Suppressor macrophage (primary cell): ENCODE measurements at regions not wholly inside any gene's neighbourhood (a gene's known extent, or its start where the extent isn't known, plus 50 kb on each side); places are given as distances from the start of the nearest gene placed in this dataset.

ENCODE experiments used
- DNase-seq, 4 experiments: peaks; one replicate each; pipeline ENCODE4 v3.0.0-alpha.2; 2020 to 2022

GRCh38 chr6:21820442-21820841 lies 226.9 kb downstream of the SOX4 start:
- no peak for DNase-seq

DNA sequence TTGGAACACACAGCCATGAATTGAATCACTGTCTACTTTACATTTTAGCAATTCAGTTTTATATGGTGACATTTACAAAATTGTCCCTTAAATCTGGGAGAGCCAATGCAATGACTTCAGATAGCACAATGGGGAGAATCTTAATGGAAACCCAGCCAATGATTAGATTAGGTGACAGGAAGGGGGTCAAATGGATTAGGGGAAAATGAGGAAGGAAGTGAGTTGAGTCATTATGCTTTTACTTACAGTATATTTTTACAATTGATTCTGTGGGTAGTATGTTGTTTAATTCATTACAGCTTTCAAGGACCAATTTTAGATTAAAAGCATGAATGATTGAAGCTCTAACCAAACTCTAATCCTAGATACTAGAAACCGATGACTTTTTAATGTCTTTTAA lies 229.8 kb downstream of the SOX4 start:
- DNase-seq: no peak

GRCh38 chr6:21824431-21825177 lies 231.1 kb downstream of the SOX4 start:
- no peak for DNase-seq

DNA sequence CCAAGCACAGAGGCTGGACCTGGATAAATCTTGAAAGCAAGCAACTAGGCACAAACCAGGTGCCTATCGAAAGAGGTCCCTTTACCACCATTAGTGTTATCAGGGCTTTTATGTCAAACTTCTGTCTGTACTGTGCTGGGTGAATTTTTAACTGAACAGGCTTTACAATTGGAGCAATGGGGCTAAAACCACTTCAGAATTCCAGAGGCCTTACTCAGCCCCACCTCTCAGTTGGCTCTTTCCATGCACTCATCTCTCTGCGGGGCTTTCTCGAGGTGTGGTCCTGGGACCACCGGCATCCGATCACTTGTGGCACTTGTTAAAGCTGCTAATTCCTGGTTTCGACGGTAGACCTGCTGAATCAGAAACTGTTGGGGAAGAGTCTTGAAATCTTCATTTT lies 232.5 kb downstream of the SOX4 start:
- no peak for DNase-seq

- DNase-seq: no peak
These were observed 233.4 kb downstream of the SOX4 start for GRCh38 chr6:21826904-21827303.

GRCh38 chr6:21827425-21828202 lies 234.1 kb downstream of the SOX4 start:
- DNase-seq: no peak

DNA sequence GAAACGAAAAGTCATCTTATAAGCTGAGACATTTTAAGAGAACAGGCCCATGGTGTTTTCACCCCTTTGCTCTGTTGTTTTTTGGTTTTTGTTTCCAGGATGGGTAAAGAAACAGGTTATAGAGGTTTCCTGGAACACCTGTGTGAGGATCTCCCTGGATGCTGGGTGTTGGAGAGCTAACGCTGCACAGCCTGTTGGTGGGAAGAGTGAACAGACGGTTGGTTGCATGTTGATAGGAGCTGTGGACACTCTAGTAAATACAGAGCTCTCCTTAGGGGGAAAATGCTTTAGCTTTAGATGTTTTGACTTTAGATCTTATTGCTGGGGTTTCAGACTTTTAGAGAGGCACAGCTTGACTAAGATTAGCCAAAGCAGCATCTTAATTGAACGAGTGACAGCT lies 235.2 kb downstream of the SOX4 start:
- no peak for DNase-seq

DNA sequence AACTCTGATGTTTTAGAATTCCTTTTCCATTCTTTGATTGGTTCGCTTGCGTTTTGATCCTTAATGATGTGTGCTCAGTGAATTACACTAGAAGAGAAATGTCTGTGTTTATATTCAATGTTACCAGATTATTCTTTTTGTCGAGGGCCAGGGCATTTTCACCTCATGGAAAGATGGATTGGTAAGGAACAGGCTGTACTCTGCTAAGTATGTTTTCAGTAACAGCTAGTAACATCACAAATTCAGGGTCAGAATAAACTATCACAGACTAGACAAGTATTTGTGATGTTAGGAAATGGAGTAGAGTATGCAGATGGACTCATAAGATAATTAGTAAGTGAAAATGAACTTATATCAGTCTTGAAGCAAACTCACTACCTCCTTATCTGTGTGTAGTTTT lies 235.6 kb downstream of the SOX4 start:
- no peak for DNase-seq

- peak in 2 of 4 experiments; percentile 15 to 20 for DNase-seq
These were observed 238.2 kb downstream of the SOX4 start for GRCh38 chr6:21831521-21832291.

GRCh38 chr6:21836277-21836676 lies 242.7 kb downstream of the SOX4 start:
- no peak for DNase-seq

DNA sequence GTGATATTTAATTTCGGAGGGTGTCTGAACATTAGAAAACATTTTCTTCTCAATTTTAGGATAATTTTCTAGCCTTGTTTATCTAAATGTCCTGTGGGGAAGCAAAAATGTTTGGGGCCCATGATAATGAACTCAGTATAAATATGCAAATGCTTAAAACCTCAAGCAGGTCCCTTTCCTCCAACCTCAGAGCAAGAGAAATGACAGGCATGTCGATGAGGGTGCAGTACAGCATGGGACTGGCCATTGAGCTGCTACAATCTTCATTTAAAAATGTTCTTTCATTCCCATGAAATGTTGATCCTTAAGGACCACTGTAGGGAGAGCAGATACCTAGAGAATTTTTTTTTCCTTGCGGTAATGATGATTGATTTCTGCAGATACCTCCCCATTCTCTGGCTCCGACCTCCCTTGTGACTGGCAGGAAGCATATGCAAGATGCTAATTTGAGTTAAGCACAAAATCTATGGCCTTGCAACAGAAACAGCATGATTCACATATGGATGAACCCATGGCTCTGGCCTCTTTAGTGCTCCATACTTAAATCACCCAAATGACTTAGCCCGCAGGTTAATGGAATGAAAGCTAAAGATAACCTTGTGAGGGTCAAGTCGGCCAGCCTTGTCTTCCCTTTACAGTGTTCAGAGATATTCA lies 243.3 kb downstream of the SOX4 start:
- no peak for DNase-seq

DNA sequence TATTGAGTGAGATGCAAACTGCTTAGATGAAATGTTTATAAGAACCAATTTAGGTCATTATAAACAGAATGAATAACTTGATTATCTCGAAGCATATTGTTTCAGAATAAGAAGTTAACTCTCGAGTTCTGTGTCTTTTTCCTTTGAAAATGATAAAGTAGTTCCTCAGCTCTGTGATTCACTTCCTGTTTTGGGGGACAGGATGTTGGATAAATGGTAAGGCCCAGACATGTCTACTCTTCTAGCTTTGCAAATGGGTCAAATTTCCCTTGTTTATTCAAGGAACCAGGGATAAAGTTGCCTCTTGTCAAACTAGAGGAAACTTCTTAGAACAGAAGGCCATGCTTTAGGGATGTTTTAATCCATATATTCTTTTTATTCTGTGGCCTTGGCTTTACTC lies 246.9 kb downstream of the SOX4 start:
- peak in 2 of 4 experiments; percentile 28 to 29 for DNase-seq

- no peak for DNase-seq
These were observed 249.5 kb downstream of the SOX4 start for GRCh38 chr6:21842875-21843645.

DNA sequence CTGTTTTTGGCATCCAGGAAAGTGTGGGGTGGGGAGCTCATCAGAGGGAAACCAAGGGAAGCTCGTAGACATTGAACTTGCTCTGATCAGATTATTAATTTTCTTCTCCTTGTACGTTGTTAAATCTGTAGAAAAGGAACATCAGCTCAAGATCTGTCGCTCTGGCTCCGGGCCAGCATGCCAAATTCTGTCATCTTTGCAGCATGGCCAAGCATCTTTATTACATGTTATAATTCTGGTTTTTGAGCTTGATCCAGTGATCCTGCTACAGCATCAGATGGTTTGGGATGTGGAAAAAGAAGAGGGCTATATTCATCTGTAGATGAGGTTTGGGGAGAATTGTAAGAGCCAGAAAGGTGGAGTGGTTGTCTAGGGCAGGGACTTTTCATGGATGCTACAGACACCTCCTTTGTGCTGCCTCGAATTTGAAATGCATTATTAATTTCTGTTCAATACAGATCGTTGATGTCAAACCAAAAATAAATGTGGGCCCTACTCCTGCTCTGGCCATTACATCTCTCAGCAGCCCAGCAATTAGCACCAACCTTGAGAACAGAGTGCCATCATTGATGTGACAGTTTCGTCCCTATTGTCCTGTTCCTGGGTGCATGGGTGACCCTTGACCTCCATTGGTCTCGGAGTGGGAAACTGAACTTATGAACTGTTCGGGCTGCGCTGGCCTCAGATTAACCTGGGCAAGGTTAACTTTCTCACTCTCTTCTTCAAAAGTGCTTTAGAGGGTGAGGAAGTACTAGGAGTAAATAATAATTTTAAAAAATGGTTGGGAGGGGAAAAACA lies 250.8 kb downstream of the SOX4 start:
- DNase-seq: no peak

GRCh38 chr6:21845018-21845417 lies 251.5 kb downstream of the SOX4 start:
- DNase-seq: no peak

DNA sequence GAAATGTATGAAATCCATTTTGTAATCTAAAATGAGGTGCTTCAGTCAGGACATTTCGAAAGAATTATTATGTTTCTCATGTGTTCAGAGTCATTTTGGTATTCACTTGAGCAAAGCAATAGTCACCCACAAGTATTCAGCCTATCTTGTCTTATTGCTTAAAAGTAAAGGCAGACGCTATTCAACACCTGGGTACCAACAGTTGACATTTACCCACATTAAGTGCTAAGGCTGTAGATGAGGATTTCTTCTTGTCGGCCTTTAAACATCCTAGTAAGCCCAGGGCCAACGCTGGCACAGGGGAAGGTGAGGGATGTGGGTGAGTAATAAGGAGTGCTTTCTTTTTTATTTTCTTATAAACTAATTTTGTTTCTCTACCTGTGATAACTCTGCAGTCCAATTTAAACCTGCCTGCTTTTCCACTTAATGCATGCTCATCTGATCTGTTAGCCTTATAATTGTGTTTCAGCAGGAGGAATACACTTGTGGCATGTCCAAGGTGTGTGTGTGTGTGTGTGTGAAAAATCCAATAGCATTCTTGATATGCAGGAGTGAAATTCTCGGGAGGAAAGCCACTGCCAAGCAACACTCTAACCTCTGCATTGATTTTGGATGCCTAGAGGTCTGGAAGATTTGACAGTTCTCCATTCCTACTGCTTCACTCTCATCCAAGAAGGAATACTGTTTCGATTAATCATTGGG lies 252.0 kb downstream of the SOX4 start:
- DNase-seq: no peak

GRCh38 chr6:21846541-21847451 lies 253.2 kb downstream of the SOX4 start:
- peak; percentile 19 to 47 (median 44) for DNase-seq

GRCh38 chr6:21847711-21848480 lies 254.3 kb downstream of the SOX4 start:
- DNase-seq: peak in 2 of 4 experiments; percentile 23

- DNase-seq: no peak
These were observed 257.1 kb downstream of the SOX4 start for GRCh38 chr6:21850691-21851090.
